ENCODE measurements at regions not wholly inside any gene's neighbourhood (a gene's known extent, or its start where the extent isn't known, plus 50 kb on each side); places are given as distances from the start of the nearest gene placed in this dataset.
A peak's percentile ranks its signal among the peaks of the same experiment; 100 is the strongest.

- no peak for FAIRE-seq
- Histone ChIP-seq H3K27me3 (ENCODE audit: control insufficient read depth, insufficient read depth, low read length) (no peaks in the 10 kb centered on the region), H3K36me3 (ENCODE audit: control insufficient read depth, insufficient read depth, low read length) (no peaks in the 10 kb centered on the region), H3K4me3 (ENCODE audit: low read depth, low read length) (no peak overlapping the region)
- TF ChIP-seq, protein P1, sequence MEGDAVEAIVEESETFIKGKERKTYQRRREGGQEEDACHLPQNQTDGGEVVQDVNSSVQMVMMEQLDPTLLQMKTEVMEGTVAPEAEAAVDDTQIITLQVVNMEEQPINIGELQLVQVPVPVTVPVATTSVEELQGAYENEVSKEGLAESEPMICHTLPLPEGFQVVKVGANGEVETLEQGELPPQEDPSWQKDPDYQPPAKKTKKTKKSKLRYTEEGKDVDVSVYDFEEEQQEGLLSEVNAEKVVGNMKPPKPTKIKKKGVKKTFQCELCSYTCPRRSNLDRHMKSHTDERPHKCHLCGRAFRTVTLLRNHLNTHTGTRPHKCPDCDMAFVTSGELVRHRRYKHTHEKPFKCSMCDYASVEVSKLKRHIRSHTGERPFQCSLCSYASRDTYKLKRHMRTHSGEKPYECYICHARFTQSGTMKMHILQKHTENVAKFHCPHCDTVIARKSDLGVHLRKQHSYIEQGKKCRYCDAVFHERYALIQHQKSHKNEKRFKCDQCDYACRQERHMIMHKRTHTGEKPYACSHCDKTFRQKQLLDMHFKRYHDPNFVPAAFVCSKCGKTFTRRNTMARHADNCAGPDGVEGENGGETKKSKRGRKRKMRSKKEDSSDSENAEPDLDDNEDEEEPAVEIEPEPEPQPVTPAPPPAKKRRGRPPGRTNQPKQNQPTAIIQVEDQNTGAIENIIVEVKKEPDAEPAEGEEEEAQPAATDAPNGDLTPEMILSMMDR (IDR thresholded peaks at IDR 0.05; ENCODE audit: insufficient read depth, low read length, severe bottlenecking) = no peak
- DNase-seq (ENCODE audit: low read depth) = no peak
These were observed 72.5 kb upstream of the SMIM23 start for GRCh38 chr5:171713152-171713551.

DNA sequence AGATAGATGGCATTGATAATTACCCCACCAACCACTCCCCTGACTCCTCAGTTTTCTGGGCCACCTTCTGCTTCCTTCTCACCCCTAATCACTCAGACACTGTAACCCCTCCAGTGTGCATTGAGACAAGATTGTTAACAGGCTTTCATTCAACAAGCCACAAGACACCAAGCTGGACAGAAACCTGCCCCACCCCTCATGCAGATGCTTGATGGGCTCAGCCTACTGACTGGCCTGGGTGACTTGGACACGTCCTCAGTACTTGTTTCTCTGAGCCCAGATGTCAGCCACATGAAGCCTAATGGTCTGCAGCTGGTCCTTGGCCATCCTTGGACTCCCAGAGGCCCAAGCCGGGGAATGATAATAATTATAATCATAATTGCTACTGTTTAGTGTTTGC is 71.4 kb upstream of the SMIM23 start:
- Histone ChIP-seq H3K4me3 (ENCODE audit: low read depth, low read length) (no peak overlapping the region), H3K27me3 (ENCODE audit: control insufficient read depth, insufficient read depth, low read length) (no peaks in the 10 kb centered on the region), H3K36me3 (ENCODE audit: control insufficient read depth, insufficient read depth, low read length) (no peaks in the 10 kb centered on the region)
- DNase-seq (ENCODE audit: low read depth) = no peak
- FAIRE-seq = no peak
- TF ChIP-seq, protein P1 (IDR thresholded peaks at IDR 0.05; ENCODE audit: insufficient read depth, low read length, severe bottlenecking) = no peak

DNA sequence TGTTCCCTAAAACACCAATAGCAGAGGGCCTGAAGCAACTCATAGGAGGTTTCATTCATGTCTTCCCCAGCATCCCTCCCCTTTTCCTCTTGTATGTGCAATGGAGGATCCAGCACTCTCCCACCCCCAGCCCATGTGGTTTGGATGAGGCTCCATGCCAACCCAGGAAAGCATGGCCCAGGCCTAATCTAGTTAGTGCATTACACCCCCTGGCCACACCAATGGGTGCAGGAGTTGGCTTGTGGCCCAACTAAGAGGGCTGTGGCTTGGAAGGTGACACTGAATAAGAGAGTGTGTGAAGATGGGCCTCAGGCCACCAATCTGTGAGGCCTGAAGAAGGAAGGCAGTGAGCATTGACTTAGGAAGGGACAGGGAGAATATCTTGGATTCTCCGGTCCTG is 70.8 kb upstream of the SMIM23 start:
- H3K4me3 ChIP-seq (ENCODE audit: low read depth, low read length) = no peak overlapping the region
- no peaks in the 10 kb centered on the region for H3K36me3 ChIP-seq (ENCODE audit: control insufficient read depth, insufficient read depth, low read length)
- DNase-seq (ENCODE audit: low read depth) (no peak), FAIRE-seq (no peak)
- TF ChIP-seq, protein P1 (IDR thresholded peaks at IDR 0.05; ENCODE audit: insufficient read depth, low read length, severe bottlenecking) = no peak
- no peaks in the 10 kb centered on the region for H3K27me3 ChIP-seq (ENCODE audit: control insufficient read depth, insufficient read depth, low read length)

DNA sequence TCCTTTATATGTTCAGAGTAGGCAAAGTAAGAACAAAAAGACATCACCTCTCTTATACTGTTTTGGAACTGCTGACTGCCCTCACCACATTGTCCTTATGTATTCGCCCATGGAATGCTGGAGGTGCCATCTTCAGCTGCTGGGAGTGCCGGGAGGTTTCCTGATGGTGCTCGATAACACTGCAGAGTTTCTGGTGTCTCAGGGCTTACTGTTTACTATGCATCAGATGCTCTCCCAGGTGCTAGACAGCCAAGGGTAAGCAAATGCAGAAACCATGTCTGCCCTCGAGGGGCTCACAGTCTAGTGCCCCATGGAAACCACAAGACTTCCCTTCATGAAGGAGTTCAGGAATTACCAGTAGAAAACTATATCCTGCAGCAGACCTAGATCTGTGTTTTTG is 70.1 kb upstream of the SMIM23 start:
- H3K36me3 ChIP-seq (ENCODE audit: control insufficient read depth, insufficient read depth, low read length) = no peaks in the 10 kb centered on the region
- H3K4me3 ChIP-seq (ENCODE audit: low read depth, low read length) = no peak overlapping the region
- DNase-seq (ENCODE audit: low read depth) (no peak), FAIRE-seq (no peak)
- TF ChIP-seq, protein P1 (IDR thresholded peaks at IDR 0.05; ENCODE audit: insufficient read depth, low read length, severe bottlenecking) = no peak
- no peaks in the 10 kb centered on the region for H3K27me3 ChIP-seq (ENCODE audit: control insufficient read depth, insufficient read depth, low read length)

GRCh38 chr5:171720086-171720485 is 65.5 kb upstream of the SMIM23 start:
- TF ChIP-seq, protein P1 (IDR thresholded peaks at IDR 0.05; ENCODE audit: insufficient read depth, low read length, severe bottlenecking) = no peak
- Histone ChIP-seq H3K27me3 (ENCODE audit: control insufficient read depth, insufficient read depth, low read length) (no peaks in the 10 kb centered on the region), H3K36me3 (ENCODE audit: control insufficient read depth, insufficient read depth, low read length) (no peaks in the 10 kb centered on the region), H3K4me3 (ENCODE audit: low read depth, low read length) (no peak overlapping the region)
- no peak for DNase-seq (ENCODE audit: low read depth)
- peak; percentile 7 for FAIRE-seq

DNA sequence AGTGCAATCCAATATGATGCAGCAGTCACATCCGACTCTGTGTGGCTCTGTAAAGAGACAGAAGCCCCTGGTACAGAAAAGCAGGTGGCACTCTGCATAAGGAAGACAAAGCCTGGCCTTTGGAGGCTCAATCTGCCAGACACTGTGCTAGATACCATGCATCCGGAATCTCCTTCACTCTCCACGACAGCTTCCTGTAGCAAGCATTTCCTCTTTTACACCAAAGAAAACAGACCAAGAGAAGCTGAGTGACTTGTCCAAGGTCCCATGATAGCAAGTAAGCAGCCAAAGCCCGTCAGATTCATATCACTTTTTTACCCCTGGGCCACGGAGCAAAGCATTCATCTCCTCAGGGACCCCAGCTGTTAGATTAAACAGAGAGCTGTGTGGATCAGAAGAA is 64.2 kb upstream of the SMIM23 start:
- no peaks in the 10 kb centered on the region for H3K36me3 ChIP-seq (ENCODE audit: control insufficient read depth, insufficient read depth, low read length)
- H3K4me3 ChIP-seq (ENCODE audit: low read depth, low read length) = no peak overlapping the region
- DNase-seq (ENCODE audit: low read depth) (no peak), FAIRE-seq (no peak)
- TF ChIP-seq, protein P1 (IDR thresholded peaks at IDR 0.05; ENCODE audit: insufficient read depth, low read length, severe bottlenecking) = no peak
- H3K27me3 ChIP-seq (ENCODE audit: control insufficient read depth, insufficient read depth, low read length) = no peaks in the 10 kb centered on the region

Data from bronchial epithelial cell (primary cell).